ENCODE measurements at regions not wholly inside any gene's neighbourhood (a gene's known extent, or its start where the extent isn't known, plus 50 kb on each side); places are given as distances from the start of the nearest gene placed in this dataset.
"Not testable (repeated sequence)": the region's sequence is repeated elsewhere in the genome, so short reads cannot be mapped to it uniquely, and the experiment has no call there.

DNA sequence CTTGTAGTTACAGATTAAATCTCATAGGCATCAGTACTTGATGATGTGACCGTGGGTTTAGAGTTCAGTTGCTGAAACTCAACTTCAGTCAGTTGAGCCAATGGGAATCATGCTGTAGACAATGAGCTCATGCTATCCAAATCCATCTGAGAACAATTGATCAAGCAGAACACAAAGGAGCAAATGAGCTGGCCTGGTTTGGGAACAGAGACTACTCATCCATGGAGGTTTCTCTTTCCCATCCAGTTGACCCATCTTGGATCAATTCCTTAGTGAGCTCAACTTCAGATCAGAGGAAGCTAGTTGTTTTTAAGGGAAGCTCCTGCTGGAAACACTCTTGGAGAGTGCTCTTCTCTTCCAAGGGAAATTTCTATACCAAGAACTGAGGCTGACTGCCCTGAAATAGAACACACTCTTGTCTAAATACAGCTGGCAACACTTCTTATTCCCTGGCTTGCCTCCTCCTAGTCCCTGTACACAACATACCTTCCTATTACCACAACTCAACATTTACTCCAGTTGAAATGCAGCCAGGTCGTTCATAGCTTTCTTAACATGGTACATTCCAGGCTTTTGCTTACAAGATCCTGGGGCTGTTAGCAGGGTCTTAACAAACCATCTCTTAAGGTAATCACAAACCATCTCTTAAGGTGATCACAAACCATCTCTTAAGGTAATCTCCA lies 203.9 kb upstream of the PRDM1 start:
- DNase-seq (ENCODE audit: low spot score): no peak

GRCh38 chr6:105881608-105882007 lies 204.5 kb upstream of the PRDM1 start:
- no peak for DNase-seq (ENCODE audit: low spot score)

DNA sequence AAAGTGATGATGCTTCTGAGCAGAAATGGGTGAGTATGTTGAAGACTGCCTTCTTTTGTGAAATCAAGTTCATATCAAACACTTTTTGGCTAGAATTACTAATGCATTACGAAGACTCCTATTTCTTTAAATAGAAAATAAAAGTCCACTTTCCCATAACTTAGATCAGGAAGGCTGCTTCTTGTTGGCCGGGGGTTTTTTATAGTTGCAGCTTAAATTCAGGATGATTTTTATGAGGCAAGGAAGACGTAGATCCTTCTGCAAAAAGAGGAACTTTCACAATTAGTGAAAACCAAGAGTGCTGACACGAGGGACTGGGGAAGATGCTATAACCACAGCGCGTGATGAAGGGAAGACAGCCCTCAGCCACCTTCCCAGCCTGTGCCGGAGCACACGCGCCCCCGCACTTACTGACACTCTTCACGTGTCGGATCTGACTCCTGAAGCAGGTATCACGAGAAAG lies 206.1 kb upstream of the PRDM1 start:
- peak; percentile 40 for DNase-seq (ENCODE audit: low spot score)

DNA sequence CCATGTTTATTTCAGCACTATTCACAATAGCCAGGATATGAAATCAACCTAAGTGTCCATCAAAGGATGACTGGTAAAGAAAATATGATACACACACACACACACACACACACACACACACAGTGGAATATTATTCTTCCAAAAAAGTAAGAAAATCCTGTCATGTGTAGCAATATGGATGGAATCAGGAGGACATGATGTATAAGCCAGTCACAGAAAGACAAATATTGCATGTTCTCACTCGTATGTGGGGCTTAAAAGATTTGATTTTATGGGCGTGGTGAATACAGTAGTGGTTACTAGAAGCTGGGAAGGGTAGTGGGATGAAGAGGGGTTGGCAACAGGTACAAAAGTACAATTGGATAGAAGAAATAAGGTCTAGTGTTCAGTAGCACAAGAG lies 207.0 kb upstream of the PRDM1 start:
- no peak for DNase-seq (ENCODE audit: low spot score)

GRCh38 chr6:105875974-105876640 lies 210.0 kb upstream of the PRDM1 start:
- no peak for DNase-seq (ENCODE audit: low spot score)

GRCh38 chr6:105874835-105875626 lies 211.1 kb upstream of the PRDM1 start:
- no peak for DNase-seq (ENCODE audit: low spot score)

DNA sequence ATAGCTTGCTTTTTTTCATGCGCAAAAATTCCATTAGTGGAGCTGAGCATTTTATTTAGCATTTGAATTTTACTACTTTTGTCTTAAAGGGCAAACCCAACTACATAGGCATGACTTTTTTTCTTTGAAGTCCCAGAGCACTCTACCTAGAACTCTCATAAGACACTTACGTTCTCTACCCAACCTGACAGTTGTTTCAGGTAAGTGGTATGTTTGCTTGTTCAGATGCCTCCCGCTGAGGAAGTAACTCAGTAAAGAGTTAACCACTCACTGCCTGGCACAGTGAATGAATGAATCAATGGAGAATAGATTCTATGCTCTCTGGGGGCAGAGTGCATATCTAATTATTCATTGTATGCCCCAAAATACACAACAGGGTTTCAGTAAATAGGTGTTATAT lies 212.3 kb upstream of the PRDM1 start:
- no peak for DNase-seq (ENCODE audit: low spot score)

GRCh38 chr6:105873211-105873704 lies 212.9 kb upstream of the PRDM1 start:
- DNase-seq (ENCODE audit: low spot score): no peak

DNA sequence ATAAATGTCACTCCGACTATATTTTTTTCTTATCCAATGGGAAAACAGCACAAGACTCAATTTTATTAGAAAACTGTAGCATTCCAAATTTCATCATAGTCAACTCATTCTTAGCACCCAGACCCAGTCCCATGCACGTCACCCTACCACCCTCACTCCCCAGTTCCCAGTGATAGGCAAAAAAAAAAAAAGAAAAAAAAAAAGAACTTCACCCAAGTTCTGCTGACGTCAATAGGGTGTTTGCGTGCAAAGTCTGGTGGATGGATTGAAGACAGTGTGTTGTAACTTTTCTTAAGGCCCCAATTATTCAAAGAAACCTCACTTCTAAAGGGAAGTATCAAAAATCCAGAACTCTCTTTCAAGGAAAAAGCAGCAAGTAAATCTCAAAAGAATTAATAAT lies 213.9 kb upstream of the PRDM1 start:
- DNase-seq (ENCODE audit: low spot score): no peak

DNA sequence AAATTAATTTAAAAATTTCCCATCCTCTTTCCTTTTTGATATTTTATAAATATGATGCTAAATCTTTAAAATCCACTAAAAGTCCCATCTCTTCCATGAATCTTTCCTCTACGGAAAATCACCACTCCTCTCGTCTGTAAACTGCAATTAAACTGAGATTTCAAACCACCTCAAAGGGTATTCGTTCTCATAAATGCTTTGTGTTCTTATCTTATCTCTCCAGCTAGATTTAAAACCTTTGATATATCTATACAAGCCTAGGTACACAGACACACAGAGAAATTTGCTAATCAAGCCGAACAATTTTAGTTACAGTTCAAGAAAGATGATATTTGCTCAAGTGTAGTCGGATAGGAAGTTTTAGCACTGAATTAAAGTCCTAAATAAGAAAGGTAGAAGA lies 214.6 kb upstream of the PRDM1 start:
- DNase-seq (ENCODE audit: low spot score): no peak

GRCh38 chr6:105869835-105870440 lies 216.2 kb upstream of the PRDM1 start:
- DNase-seq (ENCODE audit: low spot score): no peak

- no peak for DNase-seq (ENCODE audit: low spot score)
These were observed 217.2 kb upstream of the PRDM1 start for GRCh38 chr6:105868823-105869460.

DNA sequence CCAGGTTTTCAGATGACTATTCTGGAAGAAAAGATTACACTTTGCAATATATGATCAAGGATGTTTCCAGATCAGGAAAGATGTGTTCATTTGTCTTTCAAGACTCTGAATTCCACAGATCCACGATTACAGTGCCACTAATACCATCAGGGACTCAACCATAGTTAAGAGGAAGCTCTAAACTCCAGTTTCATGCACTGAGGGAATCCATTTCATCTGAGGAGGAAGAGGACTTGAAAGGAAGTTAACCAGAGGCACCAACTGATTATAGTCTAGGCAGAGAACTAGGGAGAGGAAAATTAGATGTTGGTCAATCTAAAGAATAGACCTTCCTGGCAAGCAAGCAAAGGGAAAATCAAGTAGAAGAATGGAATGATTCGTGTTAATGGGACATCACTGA lies 218.3 kb upstream of the PRDM1 start:
- no peak for DNase-seq (ENCODE audit: low spot score)

DNA sequence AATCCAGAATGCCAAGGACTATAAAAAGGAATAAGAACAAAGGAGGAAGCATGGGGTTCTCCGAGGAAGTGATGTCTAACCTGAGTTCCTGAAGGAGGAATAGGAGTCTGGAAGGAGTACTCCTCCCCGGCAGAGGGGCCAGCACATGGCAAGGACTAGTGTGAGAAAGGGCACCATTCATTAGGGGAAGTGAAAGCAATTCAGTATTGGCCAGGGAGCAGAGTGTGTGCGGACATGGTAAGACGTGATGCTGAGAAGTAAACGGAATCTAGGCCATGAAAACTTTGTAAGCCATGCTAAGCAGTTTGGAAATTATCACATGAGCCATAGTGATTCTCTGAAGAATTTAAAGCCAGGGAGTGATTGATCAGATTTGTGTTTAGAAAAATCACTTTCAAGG lies 218.9 kb upstream of the PRDM1 start:
- DNase-seq (ENCODE audit: low spot score): no peak

DNA sequence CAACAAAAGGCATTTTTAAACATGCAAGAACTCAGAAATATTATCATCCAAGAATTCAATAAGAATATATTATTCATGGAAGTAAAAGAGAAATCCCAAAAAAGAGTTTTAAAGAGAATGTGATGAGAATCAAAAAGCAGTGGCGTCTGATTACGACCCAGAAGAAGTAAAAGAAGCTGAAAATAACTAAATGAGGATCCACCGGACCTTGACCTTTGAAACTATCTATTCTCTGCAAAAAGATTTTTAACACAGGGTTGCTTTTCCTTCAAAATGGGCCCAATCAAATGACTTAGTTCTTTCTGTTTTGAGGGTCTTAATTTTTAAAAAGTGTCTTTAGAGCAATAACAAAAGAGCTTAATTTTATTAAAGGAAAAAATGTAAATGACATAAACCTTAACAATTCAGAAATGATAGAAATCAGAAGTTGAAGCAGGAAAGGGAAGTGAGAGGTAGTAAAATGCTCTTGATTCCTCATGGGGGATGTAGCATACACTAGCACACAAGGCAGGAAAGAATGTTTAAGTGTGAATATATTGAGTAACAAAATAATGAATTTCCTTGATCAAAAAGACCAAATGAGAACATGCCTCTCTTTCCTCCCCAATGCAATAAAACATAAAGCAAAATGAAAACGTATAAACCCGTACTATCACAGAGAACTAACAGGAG lies 223.1 kb upstream of the PRDM1 start:
- DNase-seq (ENCODE audit: low spot score): no peak

- DNase-seq (ENCODE audit: low spot score): not testable (repeated sequence)
These were observed 225.2 kb upstream of the PRDM1 start for GRCh38 chr6:105860927-105861326.

- no peak for DNase-seq (ENCODE audit: low spot score)
These were observed 226.7 kb upstream of the PRDM1 start for GRCh38 chr6:105859457-105859856.

- not testable (repeated sequence) for DNase-seq (ENCODE audit: low spot score)
These were observed 227.5 kb upstream of the PRDM1 start for GRCh38 chr6:105858639-105859038.

DNA sequence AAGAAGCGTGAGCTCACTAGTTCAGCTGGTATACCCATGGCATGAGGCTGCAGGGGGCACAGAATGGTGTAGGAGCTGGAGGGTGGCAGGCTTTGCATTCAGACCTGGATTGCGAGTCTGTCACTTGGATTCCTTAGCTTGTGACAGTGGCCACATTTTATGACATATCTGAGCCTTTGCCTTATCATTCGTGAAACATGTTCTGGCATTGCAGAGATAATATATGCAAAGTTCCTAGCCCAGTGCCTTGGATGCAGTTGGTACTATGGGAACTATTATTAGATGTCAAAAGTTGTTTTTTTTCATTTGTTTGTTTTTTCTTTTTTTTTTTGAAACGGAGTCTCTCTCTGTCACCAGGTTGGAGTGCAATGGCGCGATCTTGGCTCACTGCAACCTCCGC lies 230.7 kb upstream of the PRDM1 start:
- DNase-seq (ENCODE audit: low spot score): no peak

DNA sequence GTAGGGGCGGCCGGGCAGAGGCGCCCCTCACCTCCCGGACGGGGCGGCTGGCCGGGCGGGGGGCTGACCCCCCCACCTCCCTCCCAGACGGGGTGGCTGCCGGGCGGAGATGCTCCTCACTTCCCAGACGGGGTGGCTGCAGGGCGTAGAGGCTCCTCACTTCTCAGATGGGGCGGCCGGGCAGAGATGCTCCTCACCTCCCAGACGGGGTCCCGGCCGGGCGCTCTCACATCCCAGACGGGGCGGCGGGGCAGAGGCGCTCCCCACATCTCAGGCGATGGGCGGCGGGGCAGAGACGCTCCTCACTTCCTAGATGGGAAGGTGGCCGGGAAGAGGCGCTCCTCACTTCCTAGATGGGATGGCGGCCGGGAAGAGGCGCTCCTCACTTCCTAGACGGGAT lies 232.2 kb upstream of the PRDM1 start:
- DNase-seq (ENCODE audit: low spot score): not testable (repeated sequence)

GRCh38 chr6:105851606-105852005 lies 234.5 kb upstream of the PRDM1 start:
- no peak for DNase-seq (ENCODE audit: low spot score)
